H1 (cell line): ENCODE measurements at regions not wholly inside any gene's neighbourhood (a gene's known extent, or its start where the extent isn't known, plus 50 kb on each side); places are given as distances from the start of the nearest gene placed in this dataset.

Source experiments
- CTCF ChIA-PET: fragments of 300-600 bp; sonication (Branson Sonifier 250); formaldehyde crosslinking; loops from one replicate; lab custom pipeline; 2021; ENCODE audit not compliant: partially characterized antibody; lab: Charles Lee
- POLR2A ChIA-PET: fragments of 300-600 bp; sonication (Branson Sonifier 250); formaldehyde crosslinking; loops from one replicate; lab custom pipeline; 2021; ENCODE audit warnings: inconsistent platforms; ENCODE audit not compliant: partially characterized antibody; lab: Charles Lee
- DNase-seq, 2 experiments: peaks; one replicate each; pipeline versions ENCODE4 v3.0.0 to v3.0.0-alpha.2; 2010 to 2022; ENCODE audit warnings: low spot score in 2 of 2, low read depth in 1 of 2, mixed read lengths in 1 of 2
- FAIRE-seq: peaks from 2 replicates; lab custom pipeline; 2011; peaks lifted over from hg19 to GRCh38; lab: Jason Lieb, UNC
- H2AFZ ChIP-seq: 2 replicates; pipeline ENCODE4 v1.8.1; 2012; ENCODE audit warnings: low read length, inconsistent platforms
- H2AK5ac ChIP-seq: 2 replicates; pipeline ENCODE4 v1.6.1; 2013; ENCODE audit warnings: low read depth, low read length
- H2BK120ac ChIP-seq: replicated peaks from 2 replicates; pipeline ENCODE3; 2013; ENCODE audit warnings: low read depth, low read length, inconsistent platforms
- H2BK12ac ChIP-seq: 2 replicates; pipeline ENCODE4 v1.6.1; 2013; ENCODE audit warnings: low read depth, low read length
- H2BK15ac ChIP-seq: 2 replicates; pipeline ENCODE4 v1.6.1; 2013; ENCODE audit warnings: low read length
- H2BK20ac ChIP-seq: 2 replicates; pipeline ENCODE4 v1.6.1; 2013; ENCODE audit warnings: low read length
- H2BK5ac ChIP-seq: 2 replicates; pipeline ENCODE4 v1.6.1; 2013; ENCODE audit warnings: low read depth, low read length
- H3K14ac ChIP-seq: 2 replicates; pipeline ENCODE4 v1.6.1; 2013; ENCODE audit warnings: inconsistent platforms; ENCODE audit not compliant: insufficient read length
- H3K18ac ChIP-seq: 2 replicates; pipeline ENCODE4 v1.6.1; 2013; ENCODE audit warnings: low read length; ENCODE audit errors: extremely low read depth
- H3K23ac ChIP-seq: 2 replicates; pipeline ENCODE4 v1.6.1; 2013; ENCODE audit warnings: inconsistent platforms; ENCODE audit not compliant: insufficient read length
- H3K23me2 ChIP-seq: 2 replicates; pipeline ENCODE4 v1.6.1; 2013; ENCODE audit warnings: low read depth, low read length
- H3K27ac ChIP-seq: 2 replicates; pipeline ENCODE4 v1.6.1; 2011; ENCODE audit warnings: low read depth, low read length, inconsistent platforms
- H3K27me3 ChIP-seq, 4 experiments: replicated peaks in 1 of 4; 1 replicate in 1 of 4; 2 replicates in 3 of 4; pipeline versions ENCODE4 v1.6.1 to v1.8.1; 2011 to 2013; ENCODE audit warnings: low read length in 3 of 4, mild to moderate bottlenecking in 3 of 4, inconsistent platforms in 2 of 4, mixed read lengths in 2 of 4, moderate library complexity in 1 of 4; ENCODE audit not compliant: control insufficient read depth in 3 of 4, insufficient read depth in 3 of 4; ENCODE audit errors: extremely low read depth in 1 of 4
- H3K36me3 ChIP-seq, 4 experiments: 2 replicates each; pipeline versions ENCODE4 v1.6.1 to v1.8.1; 2011 to 2013; ENCODE audit warnings: mild to moderate bottlenecking in 4 of 4, low read length in 3 of 4, moderate library complexity in 2 of 4, control low read depth in 1 of 4, inconsistent platforms in 1 of 4; ENCODE audit not compliant: insufficient read depth in 4 of 4, control insufficient read depth in 2 of 4
- H3K4ac ChIP-seq: replicated peaks from 2 replicates; pipeline ENCODE3; 2013; ENCODE audit warnings: low read length, low read depth, mixed read lengths, inconsistent platforms; ENCODE audit not compliant: insufficient read length
- H3K4me1 ChIP-seq, 4 experiments: replicated peaks in 1 of 4; 1 replicate in 1 of 4; 2 replicates in 3 of 4; pipeline versions ENCODE4 v1.6.1 to v1.8.1; 2011 to 2013; ENCODE audit warnings: low read length in 3 of 4, inconsistent platforms in 2 of 4, mixed read lengths in 1 of 4; ENCODE audit not compliant: insufficient read depth in 4 of 4, control insufficient read depth in 3 of 4
- H3K4me2 ChIP-seq, 2 experiments: 2 replicates each; pipeline versions ENCODE4 v1.6.1 to v1.8.1; 2011 to 2013; ENCODE audit warnings: low read depth in 2 of 2, low read length in 2 of 2, control low read depth in 1 of 2, inconsistent platforms in 1 of 2, mild to moderate bottlenecking in 1 of 2; ENCODE audit not compliant: insufficient read depth in 1 of 2
- H3K4me3 ChIP-seq, 4 experiments: fragments of 200-600, 300-600 bp in 1 of 4; sonication (generic), shearing (Covaris generic), sonication (Bioruptor Twin) in 1 of 4; 2 replicates each; pipeline versions ENCODE4 v1.5.1 to v1.8.1; 2011 to 2016; ENCODE audit warnings: low read length in 4 of 4, low read depth in 3 of 4, control low read depth in 2 of 4, inconsistent platforms in 2 of 4, mild to moderate bottlenecking in 2 of 4, mixed read lengths in 1 of 4, moderate library complexity in 1 of 4; ENCODE audit not compliant: insufficient read depth in 2 of 4; ENCODE audit errors: extremely low read depth in 1 of 4
- H3K56ac ChIP-seq: replicated peaks from 2 replicates; pipeline ENCODE3; 2013; ENCODE audit warnings: low read depth, mild to moderate bottlenecking, mixed read lengths, low read length, inconsistent platforms; ENCODE audit not compliant: insufficient read length
- H3K79me1 ChIP-seq: 2 replicates; pipeline ENCODE4 v1.6.1; 2013; ENCODE audit warnings: low read depth, low read length, control low read depth
- H3K79me2 ChIP-seq, 2 experiments: 2 replicates each; pipeline versions ENCODE4 v1.6.1 to v1.8.1; 2012 to 2013; ENCODE audit warnings: low read length in 2 of 2, mild to moderate bottlenecking in 2 of 2, inconsistent platforms in 1 of 2; ENCODE audit not compliant: insufficient read depth in 2 of 2, control insufficient read depth in 1 of 2
- H3K9ac ChIP-seq, 4 experiments: replicated peaks in 1 of 4; 1 replicate in 1 of 4; 2 replicates in 3 of 4; pipeline versions ENCODE4 v1.6.1 to v1.8.1; 2011 to 2013; ENCODE audit warnings: low read depth in 3 of 4, low read length in 3 of 4, control low read depth in 2 of 4, mild to moderate bottlenecking in 2 of 4, moderate library complexity in 2 of 4, inconsistent platforms in 1 of 4; ENCODE audit errors: extremely low read depth in 1 of 4
- H3K9me3 ChIP-seq, 2 experiments: 2 replicates each; pipeline versions ENCODE4 v1.6.1 to v1.8.1; 2012 to 2013; ENCODE audit warnings: mild to moderate bottlenecking in 2 of 2, moderate library complexity in 2 of 2, control low read depth in 1 of 2, inconsistent platforms in 1 of 2, low read depth in 1 of 2, low read length in 1 of 2, mixed read lengths in 1 of 2; ENCODE audit not compliant: insufficient read depth in 2 of 2
- H4K20me1 ChIP-seq, 2 experiments: replicated peaks in 1 of 2; 2 replicates each; pipeline versions ENCODE3 to v1.8.1; 2011 to 2013; ENCODE audit warnings: inconsistent platforms in 2 of 2, low read length in 2 of 2, mild to moderate bottlenecking in 1 of 2; ENCODE audit not compliant: insufficient read depth in 2 of 2, control insufficient read depth in 1 of 2
- H4K5ac ChIP-seq: 2 replicates; pipeline ENCODE4 v1.6.1; 2013; ENCODE audit warnings: low read length, low read depth, mixed read lengths, inconsistent platforms; ENCODE audit not compliant: insufficient read length
- H4K8ac ChIP-seq: 2 replicates; pipeline ENCODE4 v1.8.0; 2013; ENCODE audit warnings: mild to moderate bottlenecking, moderate library complexity, low read length, inconsistent platforms; ENCODE audit not compliant: insufficient read depth; ENCODE audit errors: extremely low read depth
- H4K91ac ChIP-seq: replicated peaks from 2 replicates; pipeline ENCODE3; 2013; ENCODE audit warnings: low read length, mixed read lengths, inconsistent platforms; ENCODE audit not compliant: insufficient read length
- ATF3 ChIP-seq: IDR thresholded peaks from 2 replicates; pipeline ENCODE4 v1.6.1; 2011; ENCODE audit warnings: low read depth, mild to moderate bottlenecking, low read length; ENCODE audit not compliant: insufficient read depth
- FOSL1 ChIP-seq: IDR thresholded peaks from 2 replicates; pipeline ENCODE4 v1.6.1; 2011; ENCODE audit warnings: mild to moderate bottlenecking, low read depth, low read length, moderate library complexity; ENCODE audit not compliant: insufficient read depth
- SUZ12 ChIP-seq: fragments of 200-600 bp; sonication (generic); IDR thresholded peaks from 2 replicates; pipeline ENCODE4 v1.6.1; 2012; ENCODE audit warnings: mild to moderate bottlenecking, inconsistent platforms, low read length, moderate library complexity, mixed read lengths
- WGBS, 2 experiments: shearing (Covaris generic) in 1 of 2; methylation state at CpG; one replicate each; pipeline versions ENCODE4 v1.1.6 to v1.1.7; 2013 to 2015; ENCODE audit warnings: low lambda C conversion rate in 2 of 2, mixed read lengths in 2 of 2, inconsistent platforms in 1 of 2, low coverage in 1 of 2, missing lambda C conversion rate in 1 of 2; ENCODE audit not compliant: insufficient replicate concordance in 2 of 2, insufficient coverage in 1 of 2, insufficient read length in 1 of 2; ENCODE audit errors: extremely low coverage in 1 of 2, missing lambda C conversion rate in 1 of 2; 5-methylcytosine and 5-hydroxymethylcytosine counted together

GRCh38 chr6:112464901-112465665 is 118.0 kb downstream of the RFPL4B start:
- ChIA-PET CTCF (interaction anchor here (0.6 kb wide), 1 partner anchor 1876 kb away, joined by 5 read pairs; no protein-coding TSS in a partner anchor), POLR2A (no interaction called here)
- Histone ChIP-seq H3K56ac (no peak overlapping the region), H3K9ac (no peak overlapping the region), H3K23me2 (no peaks in the 10 kb centered on the region), H3K27me3 (peaks cover 0 to 1% (median 0%) of the 10 kb centered on the region in 4 experiments; a peak in 1 of 7 replicates), H3K23ac (no peak overlapping the region), H3K36me3 (no peaks in the 10 kb centered on the region), H3K9me3 (no peaks in the 10 kb centered on the region), H3K18ac (no peak overlapping the region), H3K4me2 (no peak overlapping the region), H4K20me1 (no peaks in the 10 kb centered on the region), H3K4me1 (no peaks in the 10 kb centered on the region), H2BK120ac (no peak overlapping the region), H2AK5ac (no peak overlapping the region), H3K4ac (no peak overlapping the region), H3K4me3 (no peak overlapping the region), H3K14ac (no peak overlapping the region), H3K27ac (no peak overlapping the region), H3K79me1 (no peaks in the 10 kb centered on the region), H2BK15ac (no peak overlapping the region), H4K8ac (no peak overlapping the region), H2BK5ac (no peak overlapping the region), H4K5ac (no peak overlapping the region), H2AFZ (no peak overlapping the region), H4K91ac (no peak overlapping the region), H2BK12ac (no peak overlapping the region), H2BK20ac (no peak overlapping the region), H3K79me2 (no peaks in the 10 kb centered on the region)
- FAIRE-seq (no peak), DNase-seq (no peak)
- TF ChIP-seq SUZ12 = no peak
- no peak for TF ChIP-seq ATF3
- no peak for TF ChIP-seq FOSL1
- WGBS, 2 experiments = 91% methylated on average over 8 of the region's 8 CpGs; no CpG with 5 or more reads in 1 of the 2 experiments
